H9 (cell line): ENCODE measurements at regions not wholly inside any gene's neighbourhood (a gene's known extent, or its start where the extent isn't known, plus 50 kb on each side); places are given as distances from the start of the nearest gene placed in this dataset.

Source experiments
- DNase-seq: peaks from one replicate; pipeline ENCODE4 v3.0.0-alpha.2; 2017
- H2AFZ ChIP-seq: one replicate; pipeline ENCODE4 v1.6.1; 2013; ENCODE audit warnings: mild to moderate bottlenecking, low read length, control low read depth, moderate library complexity
- H2AK5ac ChIP-seq: 2 replicates; pipeline ENCODE4 v1.6.1; 2013; ENCODE audit warnings: low read length, control low read depth, mixed read lengths; ENCODE audit not compliant: insufficient read length
- H2BK120ac ChIP-seq: one replicate; pipeline ENCODE4 v1.6.1; 2013; ENCODE audit warnings: low read depth, mild to moderate bottlenecking, low read length, control low read depth, inconsistent platforms; ENCODE audit not compliant: poor library complexity, severe bottlenecking
- H2BK12ac ChIP-seq: 2 replicates; pipeline ENCODE4 v1.6.1; 2013; ENCODE audit warnings: low read length, control low read depth, mixed read lengths, low read depth; ENCODE audit not compliant: insufficient read length
- H2BK15ac ChIP-seq: 2 replicates; pipeline ENCODE4 v1.6.1; 2013; ENCODE audit warnings: low read depth, low read length, control low read depth
- H2BK20ac ChIP-seq: one replicate; pipeline ENCODE4 v1.6.1; 2013; ENCODE audit warnings: low read depth, mild to moderate bottlenecking, low read length, control low read depth, inconsistent platforms; ENCODE audit not compliant: poor library complexity, severe bottlenecking
- H2BK5ac ChIP-seq: 2 replicates; pipeline ENCODE4 v1.6.1; 2013; ENCODE audit warnings: low read length, control low read depth, mixed read lengths; ENCODE audit not compliant: insufficient read length
- H3K14ac ChIP-seq: 2 replicates; pipeline ENCODE4 v1.6.1; 2013; ENCODE audit warnings: low read length, control low read depth; ENCODE audit not compliant: insufficient read depth
- H3K18ac ChIP-seq: 2 replicates; pipeline ENCODE4 v1.6.1; 2013; ENCODE audit warnings: low read depth, mild to moderate bottlenecking, mixed read lengths, low read length, control low read depth; ENCODE audit not compliant: insufficient read length
- H3K23ac ChIP-seq: 2 replicates; pipeline ENCODE4 v1.6.1; 2013; ENCODE audit warnings: low read length, control low read depth, mixed read lengths, low read depth; ENCODE audit not compliant: insufficient read length
- H3K23me2 ChIP-seq: 2 replicates; pipeline ENCODE4 v1.6.1; 2013; ENCODE audit warnings: low read depth, mild to moderate bottlenecking, mixed read lengths, low read length, control low read depth; ENCODE audit not compliant: insufficient read length, poor library complexity, severe bottlenecking
- H3K27ac ChIP-seq: 2 replicates; pipeline ENCODE4 v1.5.1; 2013; ENCODE audit warnings: low read length, control low read depth, mixed read lengths, low read depth; ENCODE audit not compliant: insufficient read length
- H3K27me3 ChIP-seq: 2 replicates; pipeline ENCODE4 v1.6.1; 2013; ENCODE audit warnings: low read length, control low read depth, inconsistent platforms; ENCODE audit not compliant: insufficient read depth
- H3K4ac ChIP-seq: 2 replicates; pipeline ENCODE4 v1.6.1; 2013; ENCODE audit warnings: low read depth, mild to moderate bottlenecking, control low read depth, inconsistent platforms, low read length, moderate library complexity
- H3K4me1 ChIP-seq: 2 replicates; pipeline ENCODE4 v1.6.1; 2013; ENCODE audit warnings: low read length, control low read depth, inconsistent platforms; ENCODE audit not compliant: insufficient read depth
- H3K4me2 ChIP-seq: 2 replicates; pipeline ENCODE4 v1.6.1; 2013; ENCODE audit warnings: low read length, control low read depth, mixed read lengths; ENCODE audit not compliant: insufficient read length, insufficient read depth
- H3K56ac ChIP-seq: 2 replicates; pipeline ENCODE4 v1.6.1; 2013; ENCODE audit warnings: low read depth, mild to moderate bottlenecking, mixed read lengths, low read length, control low read depth; ENCODE audit not compliant: insufficient read length
- H3K79me1 ChIP-seq: 2 replicates; pipeline ENCODE4 v1.6.1; 2013; ENCODE audit warnings: low read depth, mild to moderate bottlenecking, moderate library complexity, low read length, control low read depth, inconsistent platforms; ENCODE audit not compliant: insufficient read depth, poor library complexity, severe bottlenecking
- H3K79me2 ChIP-seq: 2 replicates; pipeline ENCODE4 v1.6.1; 2013; ENCODE audit warnings: low read length, control low read depth, inconsistent platforms; ENCODE audit not compliant: insufficient read depth
- H3K9ac ChIP-seq: 2 replicates; pipeline ENCODE4 v1.6.1; 2013; ENCODE audit warnings: low read length, control low read depth, mixed read lengths; ENCODE audit not compliant: insufficient read length; ENCODE audit errors: extremely low read depth
- H3K9me3 ChIP-seq: one replicate; pipeline ENCODE4 v1.6.1; 2013; ENCODE audit warnings: low read depth, low read length, inconsistent platforms; ENCODE audit not compliant: control insufficient read depth
- H3T11ph ChIP-seq: one replicate; pipeline ENCODE4 v1.6.1; 2013; ENCODE audit warnings: mild to moderate bottlenecking, low read length, control low read depth, inconsistent platforms
- H4K20me1 ChIP-seq: one replicate; pipeline ENCODE4 v1.6.1; 2013; ENCODE audit not compliant: control insufficient read depth, insufficient read length, insufficient read depth
- H4K5ac ChIP-seq: 2 replicates; pipeline ENCODE4 v1.6.1; 2013; ENCODE audit warnings: low read depth, mild to moderate bottlenecking, mixed read lengths, low read length, control low read depth; ENCODE audit not compliant: insufficient read length
- H4K8ac ChIP-seq: replicated peaks from 2 replicates; pipeline ENCODE4 v1.6.1; 2013; ENCODE audit warnings: low read length, control low read depth, mixed read lengths, low read depth; ENCODE audit not compliant: insufficient read length
- H4K91ac ChIP-seq: 2 replicates; pipeline ENCODE4 v1.6.1; 2013; ENCODE audit warnings: low read depth, mild to moderate bottlenecking, moderate library complexity, mixed read lengths, low read length, control low read depth; ENCODE audit not compliant: insufficient read length
- H3K27ac Mint-ChIP-seq, 3 experiments: 2 replicates in 2 of 3; 3 replicates in 1 of 3; pipeline ENCODE4 v1.8.0; 2020 to 2021; ENCODE audit warnings: mixed read lengths in 3 of 3, mild to moderate bottlenecking in 1 of 3, moderate library complexity in 1 of 3
- H3K27me3 Mint-ChIP-seq: 2 replicates; pipeline ENCODE4 v1.8.0; 2021; ENCODE audit warnings: low read depth, mild to moderate bottlenecking, moderate library complexity, mixed read lengths
- H3K36me3 Mint-ChIP-seq, 3 experiments: 2 replicates in 2 of 3; 3 replicates in 1 of 3; pipeline ENCODE4 v1.8.0; 2020 to 2021; ENCODE audit warnings: low read depth in 3 of 3, mixed read lengths in 3 of 3; ENCODE audit not compliant: insufficient read depth in 1 of 3
- H3K4me1 Mint-ChIP-seq, 2 experiments: 2 replicates each; pipeline ENCODE4 v1.8.0; 2020; ENCODE audit warnings: mixed read lengths in 2 of 2
- H3K4me3 Mint-ChIP-seq, 2 experiments: 2 replicates in 1 of 2; 3 replicates in 1 of 2; pipeline ENCODE4 v1.8.0; 2020 to 2021; ENCODE audit warnings: mild to moderate bottlenecking in 2 of 2, mixed read lengths in 2 of 2, moderate library complexity in 1 of 2
- H3K9me3 Mint-ChIP-seq, 2 experiments: 2 replicates in 1 of 2; 3 replicates in 1 of 2; pipeline ENCODE4 v1.8.0; 2020; ENCODE audit warnings: mild to moderate bottlenecking in 2 of 2, mixed read lengths in 2 of 2, moderate library complexity in 1 of 2
- CTCF ChIP-seq: fragments of 200-600 bp; sonication (generic); conservative IDR thresholded peaks from 3 replicates; pipeline ENCODE4 v1.8.0; 2021; ENCODE audit warnings: antibody characterized with exemption, mild to moderate bottlenecking
- WGBS: extraction: QIAGEN DNeasy Blood & Tissue Kit; methylation state at CpG from one replicate; pipeline ENCODE4 v1.1.7; 2013; ENCODE audit warnings: missing lambda C conversion rate, low lambda C conversion rate, mixed read lengths; ENCODE audit not compliant: insufficient read length; ENCODE audit errors: extremely low coverage; 5-methylcytosine and 5-hydroxymethylcytosine counted together

GRCh38 chr4:171599628-171600027 lies 213.6 kb upstream of the GALNTL6 start:
- Mint-ChIP-seq H3K27me3 (no peaks in the 10 kb centered on the region), H3K9me3 (peaks cover 2 to 8% of the 10 kb centered on the region in 2 experiments; a peak in 3 of 5 replicates), H3K27ac (no peak overlapping the region; a peak in 1 of 7 replicates), H3K4me3 (no peak overlapping the region), H3K36me3 (peaks cover 0 to 10% (median 4%) of the 10 kb centered on the region in 3 experiments; a peak in 3 of 7 replicates), H3K4me1 (no peaks in the 10 kb centered on the region)
- Histone ChIP-seq H4K20me1 (no peaks in the 10 kb centered on the region), H3K56ac (no peak overlapping the region), H3K23ac (no peak overlapping the region), H4K91ac (no peak overlapping the region), H3K27ac (no peak overlapping the region), H3K4ac (no peak overlapping the region), H2BK5ac (no peak overlapping the region), H3K4me1 (0 out of 2 replicates have a peak, but pooled peaks cover 2% of the 10 kb centered on the region), H3K79me1 (no peaks in the 10 kb centered on the region), H3K18ac (no peak overlapping the region), H2BK15ac (no peak overlapping the region), H3T11ph (no peak overlapping the region), H2BK20ac (no peak overlapping the region), H4K5ac (no peak overlapping the region), H2AFZ (no peak overlapping the region), H3K9ac (no peak overlapping the region), H3K27me3 (no peaks in the 10 kb centered on the region), H4K8ac (no peak overlapping the region), H3K23me2 (no peaks in the 10 kb centered on the region), H3K4me2 (no peak overlapping the region), H2BK120ac (no peak overlapping the region), H2AK5ac (no peak overlapping the region), H3K14ac (no peak overlapping the region), H3K9me3 (no peaks in the 10 kb centered on the region), H3K79me2 (no peaks in the 10 kb centered on the region), H2BK12ac (no peak overlapping the region)
- WGBS = no CpG with 5 or more reads among the region's 3 CpGs
- TF ChIP-seq CTCF = no peak
- DNase-seq = no peak
